ENCODE measurements at regions not wholly inside any gene's neighbourhood (a gene's known extent, or its start where the extent isn't known, plus 50 kb on each side); places are given as distances from the start of the nearest gene placed in this dataset.
"Not testable (repeated sequence)": the region's sequence is repeated elsewhere in the genome, so short reads cannot be mapped to it uniquely, and the experiment has no call there.

DNA sequence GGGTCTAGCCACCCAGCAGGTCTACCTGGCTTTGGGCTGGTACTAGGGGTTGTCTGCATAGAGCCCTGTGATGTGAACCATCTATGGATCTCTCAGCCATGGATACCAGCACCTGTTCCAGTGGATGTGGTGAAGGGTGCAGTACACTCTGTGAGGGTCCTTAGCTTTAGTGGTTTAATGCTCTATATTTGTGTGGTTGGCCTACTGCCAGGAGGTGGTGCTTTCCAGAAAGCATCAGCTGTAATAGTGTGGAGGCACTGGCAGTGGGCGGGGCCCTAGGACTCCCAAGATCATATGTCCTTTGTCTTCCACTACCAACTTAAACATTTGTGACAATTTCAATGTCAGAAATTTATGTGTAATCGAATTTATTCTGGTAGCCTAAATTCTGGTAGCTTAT lies 1065.1 kb downstream of the RPIA start:
- not testable (repeated sequence) for DNase-seq

DNA sequence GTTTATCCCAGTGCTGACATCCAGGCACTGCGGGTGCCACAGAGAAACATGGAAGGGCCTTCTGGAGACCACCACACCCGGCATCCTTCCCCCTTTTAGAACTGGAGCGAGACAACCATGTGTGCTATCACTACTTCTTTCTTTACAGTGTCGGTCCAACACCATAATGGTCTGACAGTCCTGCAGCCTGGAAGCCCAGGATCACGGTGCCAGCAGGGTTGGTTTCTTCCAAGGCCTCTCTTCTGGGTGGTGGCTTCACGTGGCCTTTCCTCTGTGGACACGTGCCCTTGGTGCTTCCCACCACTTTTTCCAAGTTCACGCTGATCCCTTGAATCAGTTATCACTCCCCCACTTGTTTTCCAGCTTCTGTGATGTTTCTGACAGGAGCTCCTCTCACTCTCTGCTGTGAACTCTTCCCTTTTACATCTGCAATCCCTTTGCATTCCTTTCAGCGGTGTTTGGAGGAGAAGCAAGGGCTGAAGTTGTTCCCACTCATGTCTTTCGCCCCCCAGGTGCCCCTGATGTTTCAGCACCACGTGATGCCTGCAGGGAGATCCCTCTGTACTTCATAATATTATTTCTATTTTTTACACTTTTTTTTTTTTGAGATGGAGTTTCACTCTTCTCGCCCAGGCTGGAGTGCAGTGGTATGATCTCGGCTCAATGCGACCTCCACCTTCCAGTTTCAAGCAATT lies 1067.0 kb downstream of the RPIA start:
- DNase-seq = not testable (repeated sequence)

DNA sequence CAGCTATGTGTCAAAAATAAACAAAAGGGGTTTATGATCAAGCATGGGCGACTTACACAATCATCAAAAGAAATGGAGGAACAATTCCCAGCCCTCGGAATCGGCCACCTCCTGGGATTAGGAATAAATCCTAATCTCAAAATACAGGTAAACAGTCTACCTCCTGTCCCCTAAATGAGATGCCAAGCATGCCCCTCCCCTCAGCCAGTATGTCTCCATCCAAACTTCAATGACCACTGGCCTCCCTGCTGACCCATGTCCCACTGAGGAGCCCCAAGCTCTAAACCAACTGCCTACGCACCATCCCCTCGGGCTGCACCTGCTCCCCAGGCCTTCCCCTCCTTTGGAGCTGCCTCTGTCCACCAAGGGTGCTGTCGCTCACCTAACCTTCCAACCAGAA lies 1069.3 kb downstream of the RPIA start:
- not testable (repeated sequence) for DNase-seq

DNA sequence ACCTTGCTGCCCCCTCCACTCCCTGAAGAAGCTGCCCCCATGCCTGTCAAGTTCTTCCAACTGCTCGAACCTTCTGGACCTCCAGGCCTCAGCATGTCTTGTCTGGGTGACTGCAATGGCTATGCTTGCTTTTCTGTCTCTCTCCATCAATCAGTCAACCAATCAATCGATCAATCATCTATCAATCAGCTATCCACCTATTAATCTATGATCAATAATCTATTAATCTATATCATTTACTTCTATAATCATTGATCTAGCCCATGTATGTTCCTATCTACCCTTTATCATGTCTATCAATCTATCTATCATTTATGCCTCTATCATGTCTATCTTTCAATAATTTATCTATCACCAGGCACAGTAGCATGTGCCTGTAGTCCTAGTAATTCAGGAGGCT lies 1069.7 kb downstream of the RPIA start:
- not testable (repeated sequence) for DNase-seq

DNA sequence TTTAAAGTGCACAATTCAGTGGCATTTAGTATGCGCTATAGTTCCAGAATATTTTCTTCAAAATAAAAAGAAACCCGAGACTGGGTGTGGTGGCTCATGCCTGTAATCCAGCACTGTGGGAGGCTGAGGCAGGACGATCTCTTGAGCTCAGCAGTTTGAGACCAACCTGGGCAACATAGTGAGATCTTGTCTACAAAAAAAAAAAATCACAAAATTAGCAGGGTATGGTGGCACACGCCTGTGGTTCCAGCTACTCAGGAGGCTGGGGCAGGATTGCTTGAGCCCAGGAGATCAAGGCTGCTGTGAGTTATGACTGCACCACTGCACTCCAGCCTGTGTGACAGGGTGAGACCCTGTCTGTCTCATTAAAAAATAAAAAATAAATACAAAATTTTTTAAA lies 1070.4 kb downstream of the RPIA start:
- DNase-seq = not testable (repeated sequence)

DNA sequence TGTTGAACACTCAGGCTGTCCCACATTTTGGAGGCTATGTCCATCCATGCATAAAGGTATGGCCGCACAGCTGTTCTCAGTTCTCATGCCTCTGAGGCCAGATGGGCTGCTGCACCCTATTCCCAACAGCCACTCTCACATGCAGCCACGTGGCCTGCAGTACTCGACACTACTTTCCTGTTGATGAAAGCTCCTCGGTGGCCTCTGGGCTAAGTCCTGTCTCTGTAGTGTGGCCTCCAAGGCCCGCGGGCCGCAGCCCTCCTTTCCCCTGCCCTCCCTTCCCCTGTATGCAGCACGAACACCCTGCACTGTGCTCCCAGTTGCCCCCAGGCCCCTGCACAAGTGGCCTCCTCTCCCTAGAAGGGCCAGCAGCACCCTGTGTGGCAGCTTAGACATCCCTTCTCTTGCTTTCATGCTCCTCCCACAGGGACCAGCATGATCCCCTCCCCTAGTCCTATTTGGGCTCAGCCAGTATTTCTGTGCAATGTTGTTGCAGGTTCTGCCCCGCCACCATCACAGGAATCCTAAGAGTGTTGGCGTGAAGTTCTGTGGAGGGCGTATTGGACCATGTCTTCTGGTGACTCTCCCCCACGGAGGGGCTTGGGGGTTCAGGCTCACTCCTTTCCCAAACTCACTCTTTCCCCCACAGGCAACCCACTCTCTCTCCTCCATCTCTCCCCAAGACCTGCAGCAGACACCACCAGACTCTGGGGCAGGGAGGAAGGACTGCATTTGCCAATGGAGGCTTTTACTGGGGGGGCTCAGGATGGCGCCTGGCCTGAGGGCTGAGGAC lies 1071.2 kb downstream of the RPIA start:
- DNase-seq = not testable (repeated sequence)

DNA sequence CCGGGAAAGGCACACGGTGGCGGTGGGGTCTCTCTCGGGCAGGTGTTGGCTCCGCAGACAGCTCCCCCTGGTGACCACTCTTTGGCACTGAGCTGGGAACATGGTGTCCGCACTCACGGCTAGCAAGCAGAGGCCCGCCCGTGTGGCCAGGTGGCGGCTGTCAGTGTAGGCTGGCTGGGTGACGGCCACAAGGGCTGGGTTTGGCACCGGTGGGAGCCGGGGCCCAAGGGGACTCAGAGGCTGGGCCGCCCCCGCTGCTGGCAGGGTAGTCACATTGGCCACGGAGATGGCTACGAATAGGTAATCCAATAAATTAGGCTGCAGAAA lies 1071.7 kb downstream of the RPIA start:
- no peak for DNase-seq

DNA sequence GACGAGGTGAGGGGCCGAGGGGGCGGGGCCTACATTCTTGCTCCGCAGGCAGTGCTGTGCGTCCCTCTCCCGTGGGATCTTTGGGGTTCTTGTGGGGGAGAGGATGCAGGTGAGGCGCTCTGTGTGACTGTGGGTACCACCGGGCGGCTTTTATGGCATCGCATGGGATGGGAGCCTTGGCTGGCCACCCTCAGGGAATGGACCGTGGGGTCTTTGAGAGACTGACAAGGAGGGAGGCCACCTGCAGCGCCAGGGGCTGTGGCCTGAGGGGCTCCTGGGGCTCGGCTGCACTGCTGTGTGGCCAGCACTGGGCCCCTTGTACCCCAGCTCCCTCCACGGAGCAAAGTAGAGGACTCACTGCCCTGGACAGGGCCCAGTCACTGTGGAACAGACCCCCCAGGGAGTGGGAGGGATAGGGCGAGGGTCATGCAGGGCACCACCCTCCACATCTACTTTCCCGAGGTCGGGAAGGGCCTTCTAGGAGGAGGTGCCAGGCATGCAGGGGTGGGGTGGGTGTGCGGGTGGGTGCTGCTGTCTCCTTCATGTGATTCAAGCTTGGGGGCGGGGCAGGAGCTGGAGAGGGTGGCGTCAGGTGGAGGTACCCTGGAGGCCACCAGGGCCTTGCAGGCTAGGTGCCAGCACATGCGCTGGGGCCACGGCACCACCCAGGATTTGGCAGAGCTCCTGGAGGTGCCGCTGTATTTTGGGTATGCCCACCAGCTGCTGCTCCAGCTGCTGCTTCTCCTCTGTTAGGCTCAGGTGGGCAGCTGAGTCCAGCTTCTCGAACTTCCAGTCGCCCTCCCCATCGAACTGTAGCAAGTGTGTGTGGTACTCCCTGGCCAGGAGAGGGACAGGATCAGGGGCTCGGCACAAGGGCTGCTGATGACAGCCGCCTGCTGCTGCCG lies 1072.4 kb downstream of the RPIA start:
- no peak for DNase-seq

DNA sequence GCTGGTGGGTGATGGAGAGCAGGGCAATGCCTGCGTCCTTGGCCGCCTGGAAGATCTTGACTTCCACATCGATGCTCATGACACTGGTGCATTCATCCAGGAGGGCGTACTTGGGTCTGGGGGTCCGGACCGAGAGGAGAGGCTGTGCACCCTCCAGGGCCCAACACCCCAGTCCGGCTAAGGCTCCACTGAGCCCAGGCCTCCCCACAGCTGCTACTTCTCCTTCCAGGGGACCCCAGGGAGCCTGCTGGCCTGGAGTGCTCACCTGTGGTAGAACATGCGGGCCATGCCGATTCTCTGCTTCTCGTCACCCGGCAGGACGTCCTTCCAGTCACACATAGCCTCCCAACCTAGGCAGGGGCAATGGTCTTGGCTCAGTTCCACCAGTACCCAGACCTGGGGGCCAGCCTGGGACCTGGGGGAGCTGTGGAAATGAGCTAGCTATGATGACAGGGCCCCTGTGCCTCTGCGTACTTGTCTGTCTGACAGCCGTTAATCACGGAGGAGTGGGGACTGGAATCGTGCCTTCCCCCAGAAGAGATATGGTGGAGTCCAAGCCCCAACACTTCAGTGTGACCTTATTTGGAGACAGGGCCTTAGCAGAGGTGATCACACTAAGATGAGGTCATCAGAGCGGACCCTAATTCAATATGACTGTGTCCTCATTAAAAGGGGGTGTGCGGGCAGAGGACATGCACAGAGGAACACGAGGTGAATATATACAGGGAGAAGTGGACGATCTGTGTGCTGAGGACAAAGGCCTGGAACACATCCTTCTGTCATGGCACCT lies 1073.3 kb downstream of the RPIA start:
- DNase-seq = not testable (repeated sequence)

DNA sequence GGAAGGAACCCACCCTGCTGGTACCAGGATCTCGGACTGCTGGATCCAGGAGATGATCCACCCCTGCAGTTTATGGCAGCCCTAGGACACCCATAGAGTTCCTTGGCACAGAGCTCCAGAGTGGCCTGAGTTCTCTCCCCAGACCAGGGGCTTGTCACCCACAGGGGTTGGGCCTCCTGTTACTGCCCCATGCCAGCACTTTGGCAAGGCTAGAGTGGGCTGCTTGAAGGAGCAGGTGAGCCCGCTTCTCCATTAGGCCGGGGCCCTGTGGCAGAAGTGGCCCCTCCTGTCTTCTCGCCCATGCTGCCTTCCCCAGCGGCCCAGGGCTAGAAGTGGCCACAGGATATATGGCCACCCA lies 1073.9 kb downstream of the RPIA start:
- DNase-seq = not testable (repeated sequence)

DNA sequence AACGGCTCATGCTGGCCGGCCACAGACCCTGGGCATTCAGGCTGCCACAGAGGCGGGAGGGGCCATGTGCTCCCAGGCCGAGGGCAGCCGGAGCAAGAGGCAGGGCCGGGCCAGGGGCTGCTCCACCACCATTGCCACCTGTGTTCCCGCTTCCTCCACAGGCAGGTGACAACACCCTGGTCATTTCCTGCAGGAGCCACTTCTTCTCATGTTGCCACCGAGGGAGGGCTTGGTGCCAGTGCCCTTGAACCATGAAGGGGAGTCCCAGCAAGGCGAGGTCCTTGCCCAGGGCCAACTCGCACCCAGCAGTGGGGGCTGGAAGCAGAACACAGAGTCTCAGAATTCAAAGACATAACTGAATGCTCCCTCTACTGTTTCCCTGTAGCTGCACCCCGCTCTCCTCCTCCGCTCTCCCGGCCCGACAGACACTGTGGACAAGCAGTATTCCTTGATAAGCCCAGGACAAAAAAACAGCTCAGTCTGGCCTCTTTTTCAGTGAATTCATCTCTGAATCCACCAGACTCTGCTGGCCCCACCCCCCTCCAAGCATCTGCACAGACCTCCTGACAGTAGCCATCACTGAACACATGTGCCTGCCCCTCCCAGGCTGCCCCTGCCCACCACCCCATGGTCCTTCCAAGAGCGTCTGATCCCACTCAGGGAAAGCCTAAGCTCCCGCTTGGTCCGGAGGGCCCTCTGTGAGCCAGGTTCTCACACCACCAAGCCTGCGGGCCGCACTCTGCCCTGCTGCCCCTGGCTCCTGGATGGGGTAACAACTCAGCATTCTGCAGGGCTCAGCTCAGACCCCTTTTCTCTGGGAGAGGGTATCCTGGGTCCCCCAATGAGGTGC lies 1074.9 kb downstream of the RPIA start:
- DNase-seq = not testable (repeated sequence)

DNA sequence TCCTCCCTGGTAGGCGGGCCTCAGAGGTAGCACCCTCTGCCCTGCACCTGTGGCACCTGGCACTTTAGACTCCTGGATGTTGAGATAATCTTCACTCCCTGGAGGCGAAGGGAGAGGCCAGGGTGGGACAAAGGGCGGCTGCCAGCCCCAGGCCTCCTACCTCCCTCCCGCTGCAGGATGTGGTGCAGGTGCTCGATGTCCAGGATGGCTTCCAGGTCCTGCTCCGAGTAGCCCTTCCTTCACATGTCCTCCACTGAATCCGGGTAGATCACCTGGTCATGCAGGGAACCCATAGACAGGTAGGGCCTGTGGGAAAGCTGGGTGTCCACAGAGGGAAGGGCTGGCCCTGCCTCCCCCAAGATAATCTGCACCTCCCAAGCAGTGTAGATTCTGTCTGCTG lies 1075.6 kb downstream of the RPIA start:
- not testable (repeated sequence) for DNase-seq

DNA sequence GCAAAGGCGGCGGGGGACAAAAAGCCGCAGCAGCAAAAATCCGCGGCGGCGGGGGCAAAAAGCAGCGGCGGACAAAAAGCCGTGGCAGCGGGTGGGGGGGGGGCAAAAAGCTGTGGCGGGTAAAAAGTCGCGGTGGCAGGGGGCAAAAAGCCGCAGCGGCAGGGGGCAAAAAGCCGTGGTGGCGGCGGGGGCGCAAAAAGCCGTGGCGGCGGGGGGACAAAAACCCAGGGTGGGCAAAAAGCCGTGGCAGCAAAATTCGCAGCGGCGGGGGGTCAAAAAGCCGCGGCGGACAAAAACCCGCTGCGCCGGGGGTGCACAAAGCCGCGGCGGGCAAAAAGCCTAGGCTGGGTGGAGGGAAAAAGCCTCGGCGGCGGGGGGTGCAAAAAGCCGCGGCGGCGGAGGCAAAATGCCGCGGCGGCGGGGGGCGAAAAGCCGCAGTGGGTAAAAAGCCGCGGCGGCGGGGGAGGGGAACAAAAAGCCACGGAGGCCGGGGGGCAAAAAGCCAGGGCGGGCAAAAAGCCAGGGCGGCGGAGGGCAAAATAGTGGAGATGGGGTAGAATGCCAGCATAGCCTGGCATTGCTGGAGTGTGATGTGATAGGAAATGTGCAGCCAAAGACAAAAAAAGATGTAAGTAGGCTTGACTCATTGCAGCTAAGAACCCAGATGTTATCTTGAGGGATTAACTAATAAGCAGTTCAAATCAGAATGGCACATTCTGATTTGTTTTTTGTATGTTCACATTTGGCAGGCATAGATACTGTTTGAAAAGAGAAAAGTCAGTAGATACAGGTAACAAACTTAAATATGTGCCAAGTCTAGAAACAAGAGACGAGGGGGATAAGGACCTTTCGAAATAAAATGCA lies 1076.3 kb downstream of the RPIA start:
- no peak for DNase-seq

DNA sequence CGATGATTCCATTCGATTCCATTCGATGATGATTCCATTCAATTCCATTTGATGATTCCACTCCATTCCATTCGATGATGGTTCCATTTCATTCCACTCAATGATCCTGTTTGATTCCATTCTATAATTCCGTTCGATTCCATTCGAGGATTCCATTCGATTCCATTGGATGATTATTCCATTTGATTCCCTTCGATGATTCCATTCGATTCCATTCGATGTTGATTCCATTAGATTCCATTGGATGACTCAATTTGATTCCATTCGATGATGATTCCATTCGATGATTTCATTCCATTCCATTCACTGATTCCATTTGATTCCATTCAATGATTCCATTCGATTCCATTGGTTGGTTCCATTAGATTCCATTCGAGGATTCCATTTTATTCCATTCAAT lies 1084.4 kb downstream of the RPIA start:
- DNase-seq = no peak

DNA sequence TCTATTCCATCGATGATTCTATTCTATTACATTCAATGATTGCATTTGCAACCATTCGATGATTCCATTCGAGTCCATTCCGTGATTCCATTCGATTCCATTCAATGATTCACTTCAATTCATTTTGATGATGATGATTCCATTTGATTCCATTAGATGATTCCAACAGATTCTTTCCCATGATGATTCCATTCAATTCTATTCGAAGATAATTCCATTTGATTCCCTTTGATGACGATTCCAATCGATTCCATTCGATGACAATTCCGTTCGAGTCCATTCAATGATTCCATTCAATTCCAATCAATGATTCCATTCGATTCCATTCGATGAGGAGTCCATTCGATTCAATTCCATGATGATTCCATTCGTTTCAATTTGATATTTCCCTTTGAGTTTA lies 1088.8 kb downstream of the RPIA start:
- no peak for DNase-seq

DNA sequence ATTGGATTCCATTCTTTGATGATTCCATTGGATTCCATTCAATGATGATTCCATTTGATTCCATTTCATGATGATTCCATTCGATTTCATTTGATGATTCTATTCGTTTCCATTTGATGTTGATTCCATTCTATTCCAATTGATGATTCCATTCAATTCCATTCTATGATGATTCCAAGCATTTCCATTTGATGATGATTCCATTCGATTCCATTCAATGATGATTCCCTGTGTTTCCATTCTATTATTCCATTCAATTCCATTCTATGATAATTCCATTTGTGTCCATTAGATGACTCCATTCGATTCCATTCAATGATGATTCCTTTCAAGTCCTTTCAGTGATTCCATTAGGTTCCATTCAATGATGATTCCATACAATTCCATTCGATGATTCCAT lies 1090.5 kb downstream of the RPIA start:
- DNase-seq = no peak

DNA sequence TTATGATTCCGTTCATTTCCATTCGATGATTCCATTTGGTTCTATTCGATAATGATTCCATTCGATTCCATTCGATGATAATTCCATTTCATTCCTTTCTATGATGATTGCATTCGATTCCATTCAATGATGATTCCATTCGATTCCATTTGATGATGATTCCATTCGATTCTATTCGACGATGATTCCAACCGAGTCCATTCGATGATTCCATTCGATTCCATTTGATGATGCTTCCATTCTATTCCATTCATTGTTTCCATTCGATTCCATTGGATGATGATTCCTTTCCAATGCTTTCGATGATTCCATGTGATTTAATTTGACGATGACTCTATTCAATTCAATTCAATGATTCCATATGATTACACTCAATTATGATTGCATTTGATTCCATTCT lies 1093.5 kb downstream of the RPIA start:
- no peak for DNase-seq

DNA sequence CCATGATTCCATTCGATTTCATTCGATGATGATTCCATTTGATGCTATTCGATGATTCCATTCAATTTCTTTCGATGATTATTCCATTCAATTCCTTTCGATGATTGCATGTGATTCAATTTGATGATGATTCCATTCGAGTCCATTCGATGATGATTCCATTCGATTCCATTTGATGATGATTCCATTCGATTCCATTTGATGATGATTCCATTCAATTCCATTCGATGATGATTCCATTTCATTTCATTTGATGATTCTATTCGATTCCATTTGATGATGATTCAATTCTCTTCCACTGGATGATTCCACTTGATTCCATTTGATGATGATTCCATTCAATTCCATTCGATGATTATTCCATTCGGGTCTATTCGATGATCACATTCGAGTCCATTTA lies 1094.1 kb downstream of the RPIA start:
- not testable (repeated sequence) for DNase-seq

DNA sequence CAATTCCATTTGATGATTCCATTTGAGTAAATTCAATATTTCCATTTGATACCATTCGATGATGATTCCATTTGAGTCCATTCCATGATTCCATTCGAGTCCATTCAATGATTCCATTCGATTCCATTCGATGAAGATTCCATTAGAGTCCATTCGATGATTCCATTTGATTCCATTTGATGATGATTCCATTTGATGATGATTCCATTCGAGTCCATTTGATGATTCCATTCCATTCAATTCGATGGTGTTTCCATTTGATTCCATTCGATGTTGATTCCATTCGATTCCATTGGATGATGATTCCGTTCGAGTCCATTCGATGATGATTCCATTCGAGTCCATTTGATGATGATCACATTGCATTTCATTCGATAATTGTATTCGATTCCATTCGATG lies 1095.2 kb downstream of the RPIA start:
- not testable (repeated sequence) for DNase-seq

DNA sequence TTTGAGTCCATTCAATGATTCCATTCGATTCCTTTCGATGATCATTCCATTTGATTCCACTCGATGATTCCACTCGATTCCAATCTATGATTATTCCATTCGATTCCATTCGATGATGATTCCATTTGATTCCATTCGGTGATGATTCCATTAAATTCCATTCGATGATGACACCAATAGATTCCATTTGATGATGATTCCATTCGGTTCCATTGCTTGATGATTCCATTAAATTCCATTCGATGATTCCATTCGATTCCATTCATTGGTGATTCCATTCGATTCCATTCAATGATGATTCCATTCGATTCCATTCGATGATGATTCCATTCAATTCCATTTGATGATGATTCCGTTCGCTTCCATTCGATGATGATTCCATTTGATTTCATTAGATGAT lies 1104.1 kb downstream of the RPIA start:
- DNase-seq = not testable (repeated sequence)

All from renal pelvis (tissue), 1 donor.